HEK293 (cell line): ENCODE measurements at regions not wholly inside any gene's neighbourhood (a gene's known extent, or its start where the extent isn't known, plus 50 kb on each side); places are given as distances from the start of the nearest gene placed in this dataset.

Experiments
- BCL11A ChIP-seq: fragments of 450-650 bp; formaldehyde crosslinking; IDR thresholded peaks from 2 replicates; pipeline ENCODE4 v1.5.1; 2016; ENCODE audit warnings: low read depth, missing biosample characterization, missing genetic modification characterization
- HOXA7 ChIP-seq: sonication (generic); formaldehyde crosslinking; IDR thresholded peaks from 2 replicates; pipeline ENCODE4 v1.8.1; 2022; ENCODE audit warnings: missing genetic modification reagents, borderline replicate concordance
- KLF7 ChIP-seq: fragments of 450-650 bp; formaldehyde crosslinking; IDR thresholded peaks from 2 replicates; pipeline ENCODE4 v1.5.1; 2016; ENCODE audit warnings: missing biosample characterization, missing genetic modification characterization, borderline replicate concordance
- SP7 ChIP-seq: fragments of 450-650 bp; formaldehyde crosslinking; IDR thresholded peaks from 2 replicates; pipeline ENCODE4 v1.5.1; 2016; ENCODE audit warnings: missing biosample characterization, missing genetic modification characterization
- ZNF274 ChIP-seq, 2 experiments: fragments of 200-500 bp in 1 of 2; fragments of 450-650 bp in 1 of 2; sonication (Bioruptor generic) in 1 of 2; formaldehyde crosslinking in 1 of 2; IDR thresholded peaks; 2 replicates each; pipeline versions ENCODE4 v1.5.1 to v1.6.1; 2014 to 2016; ENCODE audit warnings: borderline replicate concordance in 1 of 2, inconsistent platforms in 1 of 2, low read length in 1 of 2, missing biosample characterization in 1 of 2, missing genetic modification characterization in 1 of 2
- ZSCAN23 ChIP-seq: fragments of 450-650 bp; formaldehyde crosslinking; IDR thresholded peaks from 2 replicates; pipeline ENCODE4 v1.5.1; 2016; ENCODE audit warnings: missing biosample characterization, missing genetic modification characterization
- TF ChIP-seq, protein P1 (sequence below): fragments of 450-650 bp; formaldehyde crosslinking; IDR thresholded peaks from 2 replicates; pipeline ENCODE4 v1.5.1; 2016; ENCODE audit warnings: missing biosample characterization, missing genetic modification characterization
- TF ChIP-seq, protein P2 (sequence below): fragments of 450-650 bp; formaldehyde crosslinking; IDR thresholded peaks from 2 replicates; pipeline ENCODE4 v1.5.1; 2016; ENCODE audit warnings: missing biosample characterization, missing genetic modification characterization

- TF ChIP-seq, protein P1, sequence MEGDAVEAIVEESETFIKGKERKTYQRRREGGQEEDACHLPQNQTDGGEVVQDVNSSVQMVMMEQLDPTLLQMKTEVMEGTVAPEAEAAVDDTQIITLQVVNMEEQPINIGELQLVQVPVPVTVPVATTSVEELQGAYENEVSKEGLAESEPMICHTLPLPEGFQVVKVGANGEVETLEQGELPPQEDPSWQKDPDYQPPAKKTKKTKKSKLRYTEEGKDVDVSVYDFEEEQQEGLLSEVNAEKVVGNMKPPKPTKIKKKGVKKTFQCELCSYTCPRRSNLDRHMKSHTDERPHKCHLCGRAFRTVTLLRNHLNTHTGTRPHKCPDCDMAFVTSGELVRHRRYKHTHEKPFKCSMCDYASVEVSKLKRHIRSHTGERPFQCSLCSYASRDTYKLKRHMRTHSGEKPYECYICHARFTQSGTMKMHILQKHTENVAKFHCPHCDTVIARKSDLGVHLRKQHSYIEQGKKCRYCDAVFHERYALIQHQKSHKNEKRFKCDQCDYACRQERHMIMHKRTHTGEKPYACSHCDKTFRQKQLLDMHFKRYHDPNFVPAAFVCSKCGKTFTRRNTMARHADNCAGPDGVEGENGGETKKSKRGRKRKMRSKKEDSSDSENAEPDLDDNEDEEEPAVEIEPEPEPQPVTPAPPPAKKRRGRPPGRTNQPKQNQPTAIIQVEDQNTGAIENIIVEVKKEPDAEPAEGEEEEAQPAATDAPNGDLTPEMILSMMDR (tag by site-specific recombination) = no peak
- TF ChIP-seq BCL11A (tag by site-specific recombination) (no peak), ZNF274 (IDR thresholded peaks at IDR 0.05; ENCODE audit: low read length) (no peak), ZNF274 (tag by site-specific recombination; IDR thresholded peaks at IDR 0.05; ENCODE audit: borderline replicate concordance) (no peak), KLF7 (tag by site-specific recombination) (no peak), SP7 (tag by site-specific recombination) (no peak), ZSCAN23 (tag by site-specific recombination) (no peak), HOXA7 (CRISPR knock-in tag) (no peak)
- TF ChIP-seq, protein P2, sequence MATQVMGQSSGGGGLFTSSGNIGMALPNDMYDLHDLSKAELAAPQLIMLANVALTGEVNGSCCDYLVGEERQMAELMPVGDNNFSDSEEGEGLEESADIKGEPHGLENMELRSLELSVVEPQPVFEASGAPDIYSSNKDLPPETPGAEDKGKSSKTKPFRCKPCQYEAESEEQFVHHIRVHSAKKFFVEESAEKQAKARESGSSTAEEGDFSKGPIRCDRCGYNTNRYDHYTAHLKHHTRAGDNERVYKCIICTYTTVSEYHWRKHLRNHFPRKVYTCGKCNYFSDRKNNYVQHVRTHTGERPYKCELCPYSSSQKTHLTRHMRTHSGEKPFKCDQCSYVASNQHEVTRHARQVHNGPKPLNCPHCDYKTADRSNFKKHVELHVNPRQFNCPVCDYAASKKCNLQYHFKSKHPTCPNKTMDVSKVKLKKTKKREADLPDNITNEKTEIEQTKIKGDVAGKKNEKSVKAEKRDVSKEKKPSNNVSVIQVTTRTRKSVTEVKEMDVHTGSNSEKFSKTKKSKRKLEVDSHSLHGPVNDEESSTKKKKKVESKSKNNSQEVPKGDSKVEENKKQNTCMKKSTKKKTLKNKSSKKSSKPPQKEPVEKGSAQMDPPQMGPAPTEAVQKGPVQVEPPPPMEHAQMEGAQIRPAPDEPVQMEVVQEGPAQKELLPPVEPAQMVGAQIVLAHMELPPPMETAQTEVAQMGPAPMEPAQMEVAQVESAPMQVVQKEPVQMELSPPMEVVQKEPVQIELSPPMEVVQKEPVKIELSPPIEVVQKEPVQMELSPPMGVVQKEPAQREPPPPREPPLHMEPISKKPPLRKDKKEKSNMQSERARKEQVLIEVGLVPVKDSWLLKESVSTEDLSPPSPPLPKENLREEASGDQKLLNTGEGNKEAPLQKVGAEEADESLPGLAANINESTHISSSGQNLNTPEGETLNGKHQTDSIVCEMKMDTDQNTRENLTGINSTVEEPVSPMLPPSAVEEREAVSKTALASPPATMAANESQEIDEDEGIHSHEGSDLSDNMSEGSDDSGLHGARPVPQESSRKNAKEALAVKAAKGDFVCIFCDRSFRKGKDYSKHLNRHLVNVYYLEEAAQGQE (tag by site-specific recombination) = no peak
Measured at GRCh38 chr2:11912980-11913379, 166.5 kb downstream of the LPIN1 start.
